ENCODE measurements at regions not wholly inside any gene's neighbourhood (a gene's known extent, or its start where the extent isn't known, plus 50 kb on each side); places are given as distances from the start of the nearest gene placed in this dataset.

DNA sequence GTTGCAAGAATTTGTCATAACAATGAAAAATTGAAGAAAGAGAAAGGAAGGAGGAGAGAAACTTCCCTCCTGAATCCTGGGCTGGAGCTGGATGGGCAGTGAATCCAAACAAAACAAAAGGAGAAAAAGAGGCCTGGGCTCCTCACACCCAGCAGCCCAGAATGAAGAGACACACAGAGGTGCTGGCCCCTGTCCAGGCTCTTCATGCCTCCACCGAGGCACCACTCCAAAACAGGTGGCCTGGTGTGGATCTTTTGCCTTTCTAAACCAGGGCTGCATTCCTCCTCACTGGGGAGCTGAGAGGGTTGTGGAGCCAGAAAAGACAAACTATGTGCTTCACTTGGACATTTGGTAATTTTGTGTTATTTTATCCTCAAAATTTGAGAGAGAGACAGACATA lies 76.0 kb downstream of the FAM124B start:
- Mint-ChIP-seq H3K36me3 (ENCODE audit: low read depth) (no peaks in the 10 kb centered on the region), H3K4me3 (no peak overlapping the region), H3K9me3 (no peaks in the 10 kb centered on the region), H3K4me1 (no peaks in the 10 kb centered on the region), H3K27ac (no peak overlapping the region), H3K27me3 (ENCODE audit: low read depth, poor library complexity) (peaks cover 9% of the 10 kb centered on the region)
- DNase-seq: no peak
- TF ChIP-seq, protein P1, sequence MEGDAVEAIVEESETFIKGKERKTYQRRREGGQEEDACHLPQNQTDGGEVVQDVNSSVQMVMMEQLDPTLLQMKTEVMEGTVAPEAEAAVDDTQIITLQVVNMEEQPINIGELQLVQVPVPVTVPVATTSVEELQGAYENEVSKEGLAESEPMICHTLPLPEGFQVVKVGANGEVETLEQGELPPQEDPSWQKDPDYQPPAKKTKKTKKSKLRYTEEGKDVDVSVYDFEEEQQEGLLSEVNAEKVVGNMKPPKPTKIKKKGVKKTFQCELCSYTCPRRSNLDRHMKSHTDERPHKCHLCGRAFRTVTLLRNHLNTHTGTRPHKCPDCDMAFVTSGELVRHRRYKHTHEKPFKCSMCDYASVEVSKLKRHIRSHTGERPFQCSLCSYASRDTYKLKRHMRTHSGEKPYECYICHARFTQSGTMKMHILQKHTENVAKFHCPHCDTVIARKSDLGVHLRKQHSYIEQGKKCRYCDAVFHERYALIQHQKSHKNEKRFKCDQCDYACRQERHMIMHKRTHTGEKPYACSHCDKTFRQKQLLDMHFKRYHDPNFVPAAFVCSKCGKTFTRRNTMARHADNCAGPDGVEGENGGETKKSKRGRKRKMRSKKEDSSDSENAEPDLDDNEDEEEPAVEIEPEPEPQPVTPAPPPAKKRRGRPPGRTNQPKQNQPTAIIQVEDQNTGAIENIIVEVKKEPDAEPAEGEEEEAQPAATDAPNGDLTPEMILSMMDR (IDR thresholded peaks at IDR 0.05): no peak

DNA sequence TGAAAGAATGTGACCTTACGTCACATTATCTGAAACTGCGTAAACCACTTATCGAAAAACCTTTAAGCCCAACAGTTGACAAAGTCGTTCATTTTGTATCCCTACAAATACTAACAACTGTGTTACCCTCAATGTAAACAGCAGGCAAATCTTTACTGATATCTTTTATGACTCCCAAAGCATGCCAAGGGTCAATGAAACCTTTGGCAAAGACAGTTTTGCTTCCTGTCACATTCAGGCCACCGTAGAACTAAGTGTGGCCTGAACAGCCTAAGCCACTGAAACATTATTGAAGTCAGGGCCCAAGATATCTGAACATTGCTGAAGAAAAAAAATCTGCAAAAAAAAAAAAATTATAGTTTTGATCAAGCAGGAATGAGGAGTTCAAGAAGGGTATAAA lies 77.3 kb downstream of the FAM124B start:
- H3K4me1 Mint-ChIP-seq: peaks cover 5% of the 10 kb centered on the region
- DNase-seq: no peak
- H3K27ac Mint-ChIP-seq: no peak overlapping the region
- H3K9me3 Mint-ChIP-seq: no peaks in the 10 kb centered on the region
- no peaks in the 10 kb centered on the region for H3K36me3 Mint-ChIP-seq (ENCODE audit: low read depth)
- peaks cover 9% of the 10 kb centered on the region for H3K27me3 Mint-ChIP-seq (ENCODE audit: low read depth, poor library complexity)
- no peak overlapping the region for H3K4me3 Mint-ChIP-seq
- TF ChIP-seq, protein P1 (IDR thresholded peaks at IDR 0.05): no peak

DNA sequence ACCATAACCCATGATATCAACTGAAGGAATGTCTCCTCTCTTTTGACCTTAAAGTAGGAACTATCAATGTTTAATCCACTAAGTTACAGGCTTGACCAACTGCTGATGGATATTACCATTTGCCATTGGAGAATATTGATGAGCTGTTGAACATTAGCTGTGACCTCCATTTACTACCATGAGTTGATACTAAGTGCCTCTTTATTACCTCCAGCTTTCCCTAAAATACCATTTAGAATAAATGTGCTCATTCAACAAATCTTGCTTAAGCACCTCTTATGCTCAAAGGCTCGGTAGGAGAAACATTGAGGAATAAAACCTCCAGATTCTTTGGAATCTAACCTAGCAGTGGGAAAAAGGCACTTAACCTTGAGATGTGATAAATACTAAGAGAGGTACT lies 81.2 kb downstream of the FAM124B start:
- peaks cover 21% of the 10 kb centered on the region for H3K4me1 Mint-ChIP-seq
- no peaks in the 10 kb centered on the region for H3K36me3 Mint-ChIP-seq (ENCODE audit: low read depth)
- H3K27me3 Mint-ChIP-seq (ENCODE audit: low read depth, poor library complexity): peaks cover 3% of the 10 kb centered on the region
- no peaks in the 10 kb centered on the region for H3K9me3 Mint-ChIP-seq
- H3K4me3 Mint-ChIP-seq: no peak overlapping the region
- TF ChIP-seq, protein P1 (IDR thresholded peaks at IDR 0.05): no peak
- H3K27ac Mint-ChIP-seq: no peak overlapping the region
- no peak for DNase-seq

DNA sequence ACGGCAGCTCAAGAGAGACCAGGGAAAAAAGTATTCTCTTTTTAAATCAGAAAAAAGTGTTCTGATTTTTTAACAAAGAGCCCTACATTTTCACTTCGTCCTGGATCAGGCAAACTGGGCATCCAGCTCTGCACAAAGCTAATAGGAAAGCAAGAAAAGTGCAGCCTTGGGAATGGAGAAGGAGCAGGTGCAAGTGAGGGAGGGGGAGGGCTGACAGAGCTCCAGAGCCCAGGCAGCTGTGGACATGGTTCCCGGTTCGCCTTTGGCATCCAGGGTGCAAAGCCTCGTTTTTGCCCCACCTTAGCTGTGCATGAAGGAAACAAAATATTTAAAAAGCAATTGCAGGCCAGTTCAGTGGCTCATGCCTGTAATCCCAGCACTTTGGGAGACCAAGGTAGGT lies 82.2 kb downstream of the FAM124B start:
- H3K27me3 Mint-ChIP-seq (ENCODE audit: low read depth, poor library complexity): peaks cover 3% of the 10 kb centered on the region
- TF ChIP-seq, protein P1 (IDR thresholded peaks at IDR 0.05): no peak

DNA sequence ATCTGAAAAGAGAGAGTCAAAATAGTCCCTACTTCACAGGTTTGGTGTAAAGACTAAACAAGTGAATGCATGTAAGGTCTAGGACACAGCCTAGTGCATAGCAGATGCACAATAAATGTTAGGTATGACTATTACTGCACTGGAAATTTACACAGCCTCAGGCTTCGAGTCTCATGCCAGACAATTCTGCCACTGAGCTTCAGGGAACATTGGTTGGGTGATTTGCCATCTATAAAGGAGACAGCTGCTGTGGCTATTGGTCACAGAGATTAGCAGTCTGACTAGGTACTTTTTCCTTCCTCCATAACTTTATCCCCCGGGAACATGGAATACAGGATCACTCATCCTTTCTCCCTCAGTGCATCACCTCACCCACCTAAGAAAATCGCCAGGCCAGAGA lies 89.2 kb downstream of the FAM124B start:
- Mint-ChIP-seq H3K36me3 (ENCODE audit: low read depth) (no peaks in the 10 kb centered on the region), H3K27ac (no peak overlapping the region), H3K9me3 (no peaks in the 10 kb centered on the region), H3K4me1 (peaks cover 19% of the 10 kb centered on the region), H3K4me3 (no peak overlapping the region), H3K27me3 (ENCODE audit: low read depth, poor library complexity) (peaks cover 3% of the 10 kb centered on the region)
- no peak for DNase-seq
- TF ChIP-seq, protein P1 (IDR thresholded peaks at IDR 0.05): no peak

More for the DNA sequence above, 82.2 kb downstream of the FAM124B start:
- no peak overlapping the region for H3K27ac Mint-ChIP-seq
- no peaks in the 10 kb centered on the region for H3K36me3 Mint-ChIP-seq (ENCODE audit: low read depth)
- no peak overlapping the region for H3K4me3 Mint-ChIP-seq
- no peak for DNase-seq
- H3K9me3 Mint-ChIP-seq: no peaks in the 10 kb centered on the region
- peaks cover 21% of the 10 kb centered on the region for H3K4me1 Mint-ChIP-seq

DNA sequence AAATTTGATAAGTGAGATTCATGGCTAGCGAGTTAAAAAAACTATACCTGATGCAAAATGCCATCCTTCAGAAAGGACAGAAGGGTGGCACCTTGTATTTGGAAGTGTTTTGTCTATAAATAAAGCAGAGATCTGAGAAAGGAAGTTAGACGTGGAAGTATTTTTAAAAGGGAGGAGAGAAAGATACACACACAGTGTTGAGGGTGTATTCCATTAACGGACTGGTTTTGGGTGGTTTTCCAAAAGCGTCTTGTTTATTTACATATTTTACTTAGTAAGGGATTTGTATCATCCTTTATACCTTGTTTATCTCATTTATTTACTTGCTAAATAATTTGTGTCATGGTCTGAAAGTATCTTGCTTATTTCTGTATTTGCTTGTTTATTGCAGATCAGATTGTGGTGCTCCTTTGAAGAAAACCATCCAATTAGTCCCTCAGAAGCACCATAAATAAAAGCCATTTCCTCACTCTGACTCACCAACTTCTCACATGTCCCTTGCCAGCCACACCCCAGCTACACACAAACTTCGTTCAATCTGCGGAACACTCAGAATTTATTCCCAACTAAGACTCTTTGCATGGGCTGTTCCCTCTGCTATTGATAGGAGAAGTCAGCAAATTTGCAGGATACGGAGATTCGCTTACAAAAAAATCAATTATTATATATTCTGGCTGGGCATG lies 90.8 kb downstream of the FAM124B start:
- TF ChIP-seq, protein P1 (IDR thresholded peaks at IDR 0.05): no peak
- Mint-ChIP-seq H3K4me3 (no peak overlapping the region), H3K27ac (no peak overlapping the region), H3K27me3 (ENCODE audit: low read depth, poor library complexity) (peaks cover 3% of the 10 kb centered on the region), H3K4me1 (peaks cover 13% of the 10 kb centered on the region), H3K9me3 (no peaks in the 10 kb centered on the region), H3K36me3 (ENCODE audit: low read depth) (no peaks in the 10 kb centered on the region)
- no peak for DNase-seq
